Stimulated activated naive CD8-positive, alpha-beta T cell treated with anti-CD3 and anti-CD28 coated beads, Interleukin-15, amount 100 ng/mL, for 72 hours (primary cell): ENCODE measurements at regions not wholly inside any gene's neighbourhood (a gene's known extent, or its start where the extent isn't known, plus 50 kb on each side); places are given as distances from the start of the nearest gene placed in this dataset.
"Not testable (repeated sequence)": the region's sequence is repeated elsewhere in the genome, so short reads cannot be mapped to it uniquely, and the experiment has no call there.

ENCODE experiments used
- ATAC-seq: fragments of 150-1000 bp; cut with Tn5 transposase; 2 replicates; pipeline ENCODE4 v1.10.0; 2021; ENCODE audit warnings: mild to moderate bottlenecking, moderate library complexity
- DNase-seq, 2 donors: peaks; one replicate each; pipeline ENCODE4 v3.0.0; 2021 to 2022
- H3K27ac Mint-ChIP-seq, 2 donors: one replicate each; pipeline ENCODE4 v1.8.0; 2022; ENCODE audit warnings: mild to moderate bottlenecking in 2 of 2, mixed read lengths in 2 of 2, moderate library complexity in 2 of 2
- H3K27me3 Mint-ChIP-seq: one replicate; pipeline ENCODE4 v1.8.0; 2022; ENCODE audit warnings: mixed read lengths
- H3K4me1 Mint-ChIP-seq: one replicate; pipeline ENCODE4 v1.8.0; 2022; ENCODE audit warnings: mild to moderate bottlenecking, mixed read lengths
- H3K4me3 Mint-ChIP-seq, 2 donors: one replicate each; pipeline ENCODE4 v1.8.0; 2022; ENCODE audit warnings: mild to moderate bottlenecking in 2 of 2, mixed read lengths in 2 of 2, moderate library complexity in 1 of 2
- H3K9me3 Mint-ChIP-seq, 2 donors: one replicate each; pipeline ENCODE4 v1.8.0; 2022; ENCODE audit warnings: mixed read lengths in 2 of 2

- Mint-ChIP-seq H3K27me3 (no peaks in the 10 kb centered on the region), H3K27ac (no peak overlapping the region), H3K9me3 (peaks cover 7 to 16% of the 10 kb centered on the region in 2 donors), H3K4me1 (no peaks in the 10 kb centered on the region), H3K4me3 (no peak overlapping the region)
- no peak for ATAC-seq
- DNase-seq, result no peak
Measured at GRCh38 chr13:64709079-64709478, 2521.1 kb downstream of the PCDH9 start.

GRCh38 chr13:64704121-64704649, 2526.0 kb downstream of the PCDH9 start:
- DNase-seq (no peak), ATAC-seq (no peak)
- Mint-ChIP-seq H3K4me3 (no peak overlapping the region), H3K9me3 (peaks cover 9 to 15% of the 10 kb centered on the region in 2 donors), H3K27ac (no peak overlapping the region), H3K27me3 (no peaks in the 10 kb centered on the region), H3K4me1 (no peaks in the 10 kb centered on the region)

- Mint-ChIP-seq H3K27ac (no peak overlapping the region), H3K4me3 (no peak overlapping the region), H3K9me3 (peaks cover 3% of the 10 kb centered on the region in 2 donors), H3K4me1 (no peaks in the 10 kb centered on the region), H3K27me3 (no peaks in the 10 kb centered on the region)
- DNase-seq (no peak), ATAC-seq (no peak)
Measured at GRCh38 chr13:64697226-64697625, 2532.9 kb downstream of the PCDH9 start.

- ATAC-seq, result no peak
- peaks cover 19 to 21% of the 10 kb centered on the region in 2 donors for H3K9me3 Mint-ChIP-seq
- no peak overlapping the region for H3K27ac Mint-ChIP-seq
- H3K4me1 Mint-ChIP-seq, result no peaks in the 10 kb centered on the region
- H3K27me3 Mint-ChIP-seq, result no peaks in the 10 kb centered on the region
- no peak overlapping the region for H3K4me3 Mint-ChIP-seq
- no peak for DNase-seq
Measured at GRCh38 chr13:64688893-64689677, 2541.1 kb downstream of the PCDH9 start.

GRCh38 chr13:64686536-64686935, 2543.6 kb downstream of the PCDH9 start:
- not testable (repeated sequence) for H3K27ac Mint-ChIP-seq, ATAC-seq, H3K27me3 Mint-ChIP-seq, H3K4me3 Mint-ChIP-seq, DNase-seq, H3K4me1 Mint-ChIP-seq
- peaks cover 10 to 16% of the 10 kb centered on the region in 2 donors for H3K9me3 Mint-ChIP-seq

- DNase-seq (no peak), ATAC-seq (no peak)
- Mint-ChIP-seq H3K27me3 (no peaks in the 10 kb centered on the region), H3K9me3 (peaks cover 10 to 19% of the 10 kb centered on the region in 2 donors), H3K27ac (no peak overlapping the region), H3K4me1 (no peaks in the 10 kb centered on the region), H3K4me3 (no peak overlapping the region)
Measured at GRCh38 chr13:64684685-64685431, 2545.3 kb downstream of the PCDH9 start.

- Mint-ChIP-seq H3K9me3 (peaks cover 10 to 22% of the 10 kb centered on the region in 2 donors), H3K27ac (no peak overlapping the region), H3K4me3 (no peak overlapping the region), H3K4me1 (no peaks in the 10 kb centered on the region), H3K27me3 (no peaks in the 10 kb centered on the region)
- ATAC-seq, result no peak
- DNase-seq, result no peak
Measured at GRCh38 chr13:64684108-64684507, 2546.0 kb downstream of the PCDH9 start.

- Mint-ChIP-seq H3K27me3 (no peaks in the 10 kb centered on the region), H3K4me3 (no peak overlapping the region), H3K9me3 (peaks cover 10 to 16% of the 10 kb centered on the region in 2 donors), H3K27ac (no peak overlapping the region), H3K4me1 (no peaks in the 10 kb centered on the region)
- no peak for ATAC-seq
- DNase-seq, result no peak
Measured at GRCh38 chr13:64680739-64681138, 2549.4 kb downstream of the PCDH9 start.

GRCh38 chr13:64675255-64675892, 2554.8 kb downstream of the PCDH9 start:
- Mint-ChIP-seq H3K27ac (no peak overlapping the region), H3K9me3 (peaks cover 5 to 10% of the 10 kb centered on the region in 2 donors)

GRCh38 chr13:64674126-64674525, 2556.0 kb downstream of the PCDH9 start:
- no peak overlapping the region for H3K4me3 Mint-ChIP-seq
- no peak overlapping the region for H3K27ac Mint-ChIP-seq
- peaks cover 0 to 10% of the 10 kb centered on the region in 2 donors for H3K9me3 Mint-ChIP-seq
- DNase-seq, result no peak
- no peaks in the 10 kb centered on the region for H3K27me3 Mint-ChIP-seq
- no peak for ATAC-seq
- H3K4me1 Mint-ChIP-seq, result no peaks in the 10 kb centered on the region

More at GRCh38 chr13:64675255-64675892, 2554.8 kb downstream of the PCDH9 start:
- ATAC-seq, result no peak
- no peak for DNase-seq
- Mint-ChIP-seq H3K4me1 (no peaks in the 10 kb centered on the region), H3K4me3 (no peak overlapping the region), H3K27me3 (no peaks in the 10 kb centered on the region)

GRCh38 chr13:64672751-64673150, 2557.4 kb downstream of the PCDH9 start:
- Mint-ChIP-seq H3K9me3 (peaks cover 11 to 12% of the 10 kb centered on the region in 2 donors), H3K27me3 (no peaks in the 10 kb centered on the region), H3K27ac (no peak overlapping the region), H3K4me3 (no peak overlapping the region), H3K4me1 (no peaks in the 10 kb centered on the region)
- ATAC-seq (no peak), DNase-seq (no peak)

- no peaks in the 10 kb centered on the region for H3K27me3 Mint-ChIP-seq
- no peak for DNase-seq
- no peak overlapping the region for H3K27ac Mint-ChIP-seq
- no peak overlapping the region for H3K4me3 Mint-ChIP-seq
- H3K4me1 Mint-ChIP-seq, result no peaks in the 10 kb centered on the region
- ATAC-seq, result no peak
- peaks cover 4 to 5% of the 10 kb centered on the region in 2 donors for H3K9me3 Mint-ChIP-seq
Measured at GRCh38 chr13:64662887-64663593, 2567.1 kb downstream of the PCDH9 start.

GRCh38 chr13:64648293-64648692, 2581.8 kb downstream of the PCDH9 start:
- no peak for DNase-seq
- no peak overlapping the region for H3K4me3 Mint-ChIP-seq
- H3K27me3 Mint-ChIP-seq, result no peaks in the 10 kb centered on the region
- H3K27ac Mint-ChIP-seq, result no peak overlapping the region
- no peaks in the 10 kb centered on the region for H3K4me1 Mint-ChIP-seq
- H3K9me3 Mint-ChIP-seq, result peaks cover 6 to 16% of the 10 kb centered on the region in 2 donors
- no peak for ATAC-seq

GRCh38 chr13:64643066-64643465, 2587.1 kb downstream of the PCDH9 start:
- DNase-seq (no peak), ATAC-seq (no peak)
- Mint-ChIP-seq H3K9me3 (peaks cover 14 to 17% of the 10 kb centered on the region in 2 donors), H3K27me3 (no peaks in the 10 kb centered on the region), H3K27ac (no peak overlapping the region), H3K4me3 (no peak overlapping the region), H3K4me1 (no peaks in the 10 kb centered on the region)

GRCh38 chr13:64640002-64640401, 2590.1 kb downstream of the PCDH9 start:
- no peak overlapping the region for H3K27ac Mint-ChIP-seq
- no peak for ATAC-seq
- no peaks in the 10 kb centered on the region for H3K27me3 Mint-ChIP-seq
- H3K4me3 Mint-ChIP-seq, result no peak overlapping the region
- DNase-seq, result no peak
- peaks cover 16 to 17% of the 10 kb centered on the region in 2 donors for H3K9me3 Mint-ChIP-seq
- no peaks in the 10 kb centered on the region for H3K4me1 Mint-ChIP-seq
